ENCODE measurements at regions not wholly inside any gene's neighbourhood (a gene's known extent, or its start where the extent isn't known, plus 50 kb on each side); places are given as distances from the start of the nearest gene placed in this dataset.
"Not testable (repeated sequence)": the region's sequence is repeated elsewhere in the genome, so short reads cannot be mapped to it uniquely, and the experiment has no call there.

- DNase-seq (ENCODE audit: low read depth): no peak
These were observed 82.7 kb upstream of the PDZD8 start for GRCh38 chr10:117457932-117458331.

- DNase-seq (ENCODE audit: low read depth): no peak
These were observed 82.0 kb upstream of the PDZD8 start for GRCh38 chr10:117457071-117457810.

GRCh38 chr10:117455346-117455745 is 80.1 kb upstream of the PDZD8 start:
- no peak for DNase-seq (ENCODE audit: low read depth)

GRCh38 chr10:117454502-117454901 is 79.3 kb upstream of the PDZD8 start:
- DNase-seq (ENCODE audit: low read depth): no peak

- not testable (repeated sequence) for DNase-seq (ENCODE audit: low read depth)
These were observed 78.2 kb upstream of the PDZD8 start for GRCh38 chr10:117453484-117453883.

GRCh38 chr10:117450940-117451339 is 75.7 kb upstream of the PDZD8 start:
- DNase-seq (ENCODE audit: low read depth): no peak

GRCh38 chr10:117449636-117450035 is 74.4 kb upstream of the PDZD8 start:
- no peak for DNase-seq (ENCODE audit: low read depth)

GRCh38 chr10:117448802-117449201 is 73.6 kb upstream of the PDZD8 start:
- no peak for DNase-seq (ENCODE audit: low read depth)

GRCh38 chr10:117445992-117446391 is 70.8 kb upstream of the PDZD8 start:
- DNase-seq (ENCODE audit: low read depth): no peak

- no peak for DNase-seq (ENCODE audit: low read depth)
These were observed 69.3 kb upstream of the PDZD8 start for GRCh38 chr10:117444497-117445040.

GRCh38 chr10:117443686-117444041 is 68.4 kb upstream of the PDZD8 start:
- DNase-seq (ENCODE audit: low read depth): no peak

GRCh38 chr10:117442944-117443685 is 67.9 kb upstream of the PDZD8 start:
- DNase-seq (ENCODE audit: low read depth): no peak

- DNase-seq (ENCODE audit: low read depth): no peak
These were observed 67.3 kb upstream of the PDZD8 start for GRCh38 chr10:117442521-117442920.

GRCh38 chr10:117441812-117442443 is 66.7 kb upstream of the PDZD8 start:
- peak; percentile 57 for DNase-seq (ENCODE audit: low read depth)

- DNase-seq (ENCODE audit: low read depth): no peak
These were observed 66.1 kb upstream of the PDZD8 start for GRCh38 chr10:117441361-117441760.

- no peak for DNase-seq (ENCODE audit: low read depth)
These were observed 64.1 kb upstream of the PDZD8 start for GRCh38 chr10:117439243-117439912.

GRCh38 chr10:117432866-117433265 is 57.6 kb upstream of the PDZD8 start:
- no peak for DNase-seq (ENCODE audit: low read depth)

- no peak for DNase-seq (ENCODE audit: low read depth)
These were observed 55.9 kb upstream of the PDZD8 start for GRCh38 chr10:117431160-117431559.

GRCh38 chr10:117430535-117430934 is 55.3 kb upstream of the PDZD8 start:
- not testable (repeated sequence) for DNase-seq (ENCODE audit: low read depth)

GRCh38 chr10:117429643-117430265 is 54.5 kb upstream of the PDZD8 start:
- DNase-seq (ENCODE audit: low read depth): no peak

- DNase-seq (ENCODE audit: low read depth): no peak
These were observed 52.1 kb upstream of the PDZD8 start for GRCh38 chr10:117427356-117427755.
